Glomerular visceral epithelial cell (primary cell): ENCODE measurements at regions not wholly inside any gene's neighbourhood (a gene's known extent, or its start where the extent isn't known, plus 50 kb on each side); places are given as distances from the start of the nearest gene placed in this dataset.

Experiments
- DNase-seq: peaks from one replicate; pipeline ENCODE4 v3.0.0-alpha.2; 2016; ENCODE audit errors: extremely low spot score

DNA sequence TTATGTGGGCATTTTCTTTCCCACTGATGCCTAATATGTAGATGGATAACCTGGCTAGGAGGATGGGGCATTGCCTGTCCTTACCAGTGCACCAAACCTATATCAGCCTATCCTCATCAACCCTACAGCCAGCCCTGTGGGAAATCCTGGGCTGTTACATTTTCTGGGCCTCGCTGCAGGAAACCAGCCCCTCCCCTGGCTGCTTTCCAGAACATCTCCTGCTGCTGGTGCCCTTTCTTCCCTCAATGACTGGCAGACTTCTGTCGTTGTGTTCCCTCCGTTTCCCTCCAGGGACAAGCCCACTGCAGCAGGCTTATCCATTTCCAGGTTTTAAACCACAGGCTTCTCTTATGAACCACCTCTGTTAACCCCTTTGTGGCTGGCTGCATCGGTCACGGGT, 486.1 kb upstream of the COBL start:
- DNase-seq = no peak

DNA sequence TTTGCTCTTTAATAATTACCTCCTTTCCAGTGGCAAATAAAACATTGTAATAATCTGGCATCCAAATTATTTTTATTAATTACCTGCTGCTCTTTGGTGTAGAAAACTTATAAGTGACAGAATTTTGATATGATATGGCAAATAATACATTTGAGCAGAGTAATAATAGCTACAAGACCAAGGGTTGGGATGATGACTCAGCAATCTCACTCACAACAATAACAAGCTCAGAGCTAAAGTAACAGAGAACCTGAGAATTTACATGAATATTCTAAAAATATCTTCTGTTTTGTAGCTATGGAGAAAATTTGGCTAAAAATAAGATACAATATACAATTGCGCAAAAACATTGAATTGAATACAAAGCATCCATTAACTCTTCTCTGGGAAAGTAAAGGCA, 480.8 kb upstream of the COBL start:
- DNase-seq = no peak

DNA sequence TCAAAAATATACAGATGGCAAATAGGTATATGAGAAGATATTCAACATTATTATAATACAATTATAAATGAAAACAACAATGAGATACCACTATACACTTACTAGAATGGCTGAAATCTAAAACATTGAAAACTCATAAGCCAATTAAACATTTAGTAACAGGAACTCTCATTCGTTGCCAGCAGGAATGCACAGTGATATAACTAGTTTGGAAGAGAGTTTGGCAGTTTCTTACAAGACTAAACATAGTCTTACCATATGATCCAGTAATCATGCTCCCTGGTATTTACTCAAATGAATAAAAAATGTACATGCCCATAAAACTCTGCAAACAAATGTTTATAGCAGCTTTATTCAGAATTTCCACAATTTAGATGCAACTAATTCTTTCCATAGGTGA, 476.2 kb upstream of the COBL start:
- DNase-seq = no peak

DNA sequence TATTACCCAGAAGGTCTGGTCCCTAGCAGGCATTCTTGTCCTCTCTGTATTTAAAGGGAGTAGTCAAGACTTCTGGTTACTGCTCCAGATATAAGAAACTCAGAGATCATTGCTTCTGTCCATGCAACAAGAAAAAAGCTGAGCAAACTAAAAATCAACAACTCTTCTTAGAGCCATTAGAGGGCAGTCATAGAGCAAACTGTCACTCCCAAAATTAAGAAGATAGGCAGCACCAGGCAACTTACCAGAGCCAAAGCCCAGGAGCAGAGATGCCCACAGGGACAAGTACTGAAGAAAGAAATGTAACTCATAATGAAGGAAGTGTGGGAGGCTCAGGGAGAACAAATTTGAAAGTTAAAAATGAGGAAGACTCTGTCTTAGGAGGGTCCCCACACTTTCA, 472.9 kb upstream of the COBL start:
- DNase-seq = no peak

DNA sequence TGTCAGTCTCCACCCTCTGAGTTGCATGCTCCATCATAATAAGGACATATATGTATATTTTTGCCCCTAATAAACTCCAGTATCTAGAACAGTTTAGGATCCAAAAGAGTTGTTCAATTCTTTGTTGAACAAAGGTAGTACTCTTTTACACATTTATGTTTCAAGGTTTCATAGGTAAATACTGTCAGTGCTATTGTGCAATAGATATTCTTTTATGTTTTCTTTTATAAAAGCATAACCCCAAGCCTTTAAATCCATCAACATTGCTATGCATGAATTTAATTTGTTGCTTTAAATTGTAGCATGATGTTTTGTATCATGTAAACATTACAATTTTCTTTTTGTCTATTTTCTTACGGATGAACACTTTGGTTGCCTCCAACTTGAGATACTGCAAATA, 469.7 kb upstream of the COBL start:
- DNase-seq = no peak

DNA sequence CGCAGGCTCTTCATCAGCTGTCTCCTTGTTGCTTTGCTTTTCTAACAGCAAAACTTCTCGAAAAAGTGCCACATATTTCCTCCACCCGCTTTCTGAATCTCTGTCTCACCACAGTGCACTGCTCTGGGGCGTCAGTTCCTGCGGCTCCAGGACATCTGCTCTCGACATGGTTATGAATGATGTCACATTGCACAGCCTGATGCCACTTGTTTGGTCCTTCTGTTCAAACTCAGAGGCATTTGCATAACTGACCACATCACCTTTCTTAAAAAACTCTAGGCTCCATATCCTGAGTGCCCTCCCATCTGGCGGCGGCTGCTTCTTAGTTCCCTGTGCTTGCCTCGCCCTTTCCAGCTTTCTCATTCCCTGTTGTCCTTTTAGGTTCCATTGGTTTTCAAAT, 469.3 kb upstream of the COBL start:
- DNase-seq = no peak

DNA sequence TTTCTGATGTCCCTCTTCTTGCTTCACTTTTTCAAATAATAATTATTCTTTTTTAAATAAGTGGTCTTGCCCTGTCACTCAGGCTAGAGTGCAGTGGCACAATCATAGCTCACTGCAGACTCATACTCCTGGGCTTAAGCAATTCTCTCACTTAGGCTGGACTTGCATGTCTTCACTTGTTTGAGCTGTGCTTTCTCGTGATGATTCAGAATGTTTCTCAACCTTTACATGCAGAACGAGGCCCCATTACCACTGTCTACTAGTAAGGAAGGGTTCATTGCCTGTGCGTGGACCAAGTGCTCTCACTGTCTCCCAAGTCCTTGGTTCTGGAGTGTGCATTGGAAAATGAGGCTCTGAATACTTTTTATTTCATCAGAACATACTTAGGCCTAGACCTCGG, 468.6 kb upstream of the COBL start:
- no peak for DNase-seq

DNA sequence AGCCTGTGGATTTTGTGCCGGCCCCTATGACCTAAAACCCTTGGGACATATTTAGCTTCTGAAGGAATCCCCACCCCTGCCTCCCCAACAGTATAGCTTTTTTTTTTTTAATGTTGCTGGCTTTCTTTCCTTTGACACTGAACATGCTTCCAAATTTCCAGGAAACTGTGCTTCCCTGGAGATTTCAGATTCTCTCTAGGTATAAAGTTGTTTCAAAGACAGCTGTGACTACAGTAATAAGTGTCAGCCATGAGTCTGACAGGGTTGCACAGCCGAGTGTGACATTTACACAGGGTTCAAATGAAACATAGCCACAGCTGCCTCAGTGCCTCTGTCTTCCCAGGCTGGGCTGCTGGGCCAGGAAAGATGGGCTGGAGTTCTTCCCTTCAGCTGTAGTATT, 466.6 kb upstream of the COBL start:
- no peak for DNase-seq

DNA sequence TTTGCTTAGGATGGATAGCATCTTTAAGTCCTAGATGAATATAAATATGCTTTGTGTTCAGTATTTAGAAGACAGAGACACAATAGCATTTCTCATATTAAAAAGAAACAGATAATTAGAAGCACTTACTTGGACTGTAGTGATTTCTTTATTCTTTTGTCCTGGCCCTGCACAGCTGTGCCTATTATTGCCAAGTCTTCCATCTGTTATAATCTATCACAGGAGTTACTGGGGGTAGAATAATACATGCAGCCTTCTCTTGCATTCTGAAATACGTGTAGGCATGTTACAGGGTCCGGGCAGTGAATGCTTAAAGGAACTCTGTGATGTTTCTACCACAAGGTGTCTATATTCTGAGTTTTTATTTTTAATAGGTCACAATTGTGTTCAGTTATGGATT, 461.5 kb upstream of the COBL start:
- DNase-seq = no peak

DNA sequence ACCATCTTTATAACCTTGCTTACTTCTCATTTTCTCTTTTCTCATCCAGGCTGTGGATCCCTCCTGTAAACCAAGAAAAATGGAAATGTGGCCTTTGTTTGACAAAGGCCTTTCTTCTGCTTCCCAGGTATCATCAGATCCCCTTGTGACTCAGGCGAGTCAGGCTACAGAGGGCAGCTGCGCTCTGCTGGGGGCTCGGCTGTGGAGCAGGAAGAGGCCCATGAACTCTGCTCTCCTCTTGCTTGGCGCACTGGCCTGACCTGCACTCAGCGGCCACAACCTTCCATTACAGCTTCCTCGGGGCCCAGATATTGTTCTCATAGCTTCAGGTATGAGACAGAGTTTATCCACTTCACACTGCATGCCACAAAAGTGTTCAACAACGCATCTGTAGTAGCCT, 457.6 kb upstream of the COBL start:
- no peak for DNase-seq

DNA sequence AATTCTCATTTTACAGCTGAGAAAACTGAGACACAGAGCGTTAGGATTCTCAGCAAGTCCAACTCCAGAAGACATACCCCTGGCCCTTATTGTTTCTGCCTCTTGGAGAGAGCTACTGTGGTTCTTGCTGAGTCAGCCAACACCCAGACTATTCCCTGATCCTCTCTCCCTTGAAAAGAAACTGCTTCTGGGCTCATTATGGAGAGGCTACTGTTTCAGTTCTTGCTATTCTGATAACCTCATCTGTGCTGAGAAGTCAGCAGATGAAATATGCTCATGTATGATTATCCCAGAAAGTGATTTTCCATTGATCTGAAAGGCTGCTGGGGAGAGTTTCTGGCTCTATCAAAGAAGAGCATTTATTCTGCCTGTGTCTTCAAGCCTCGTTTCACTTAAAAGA, 455.6 kb upstream of the COBL start:
- DNase-seq = no peak

DNA sequence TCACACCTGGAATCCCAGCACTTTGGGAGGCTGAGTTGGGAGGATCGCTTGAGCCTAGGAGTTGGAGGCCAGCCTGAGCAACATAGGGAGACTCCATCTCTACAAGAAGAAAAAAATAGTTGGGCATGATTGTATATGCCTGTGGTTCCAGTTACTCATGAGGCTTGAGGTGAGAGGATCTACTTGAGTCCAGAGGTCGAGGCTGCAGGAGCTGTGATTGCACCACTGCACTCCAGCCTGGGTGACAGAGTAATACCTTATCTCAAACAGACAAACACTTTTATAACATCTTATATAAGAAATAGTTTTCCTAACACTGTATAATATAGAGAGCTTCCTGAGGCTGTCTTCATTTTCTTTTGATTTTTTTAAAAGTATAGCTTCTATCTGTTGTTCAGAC, 448.4 kb upstream of the COBL start:
- DNase-seq = no peak

DNA sequence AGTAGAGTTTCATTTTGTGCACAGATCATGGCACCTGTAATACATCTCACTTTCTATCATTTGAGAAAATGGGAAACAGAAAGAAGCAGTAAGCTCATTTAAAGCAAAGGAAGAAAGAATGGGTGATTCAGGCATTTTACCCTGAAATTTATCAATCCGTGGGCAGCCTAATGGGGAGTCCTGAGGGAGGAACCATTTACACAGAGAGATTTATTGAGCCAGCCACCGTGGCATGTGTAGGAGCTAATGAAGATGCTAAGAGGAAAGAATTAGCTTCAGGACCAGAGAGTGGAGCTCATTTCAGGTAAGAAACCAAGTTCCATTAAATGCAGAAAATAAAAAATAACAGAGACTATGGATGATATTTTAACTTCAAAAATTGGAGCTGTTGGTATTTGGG, 443.4 kb upstream of the COBL start:
- no peak for DNase-seq

DNA sequence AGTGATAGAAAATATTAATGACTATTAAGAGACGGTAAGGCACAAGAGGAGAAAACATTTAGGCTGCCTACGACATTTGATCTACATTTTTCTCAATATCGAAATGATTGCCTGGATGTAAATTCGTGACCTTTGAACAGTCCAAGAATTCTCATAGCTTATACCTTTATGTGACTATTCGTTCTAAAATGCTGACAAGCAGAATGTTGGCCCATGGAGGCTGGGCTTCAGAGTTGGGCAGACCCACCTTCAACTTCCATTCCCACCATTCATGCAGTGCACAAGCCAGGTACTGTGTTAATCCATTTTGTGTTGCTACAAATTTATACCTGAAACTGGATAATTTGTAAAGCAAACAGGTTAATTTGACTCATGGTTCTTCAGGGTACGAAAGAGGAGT, 441.4 kb upstream of the COBL start:
- no peak for DNase-seq

DNA sequence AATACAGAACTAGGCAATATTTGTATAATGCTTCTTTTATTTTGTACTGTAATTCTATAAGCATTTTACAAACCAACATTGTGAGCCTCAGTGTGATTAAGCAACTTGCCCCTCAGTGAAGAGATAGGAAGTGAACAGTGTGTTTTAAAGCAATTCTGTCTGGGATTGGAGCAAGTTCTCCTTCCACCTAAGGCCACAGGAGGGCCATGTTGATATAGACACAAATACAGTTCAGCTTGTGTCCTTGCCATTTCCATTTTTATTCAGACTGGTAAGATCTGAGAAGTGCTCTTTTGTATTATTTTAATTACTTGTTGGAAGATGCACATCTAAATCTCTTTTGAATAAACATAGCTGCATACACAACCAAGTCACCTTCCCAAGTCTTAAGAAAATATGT, 416.3 kb upstream of the COBL start:
- DNase-seq = no peak

DNA sequence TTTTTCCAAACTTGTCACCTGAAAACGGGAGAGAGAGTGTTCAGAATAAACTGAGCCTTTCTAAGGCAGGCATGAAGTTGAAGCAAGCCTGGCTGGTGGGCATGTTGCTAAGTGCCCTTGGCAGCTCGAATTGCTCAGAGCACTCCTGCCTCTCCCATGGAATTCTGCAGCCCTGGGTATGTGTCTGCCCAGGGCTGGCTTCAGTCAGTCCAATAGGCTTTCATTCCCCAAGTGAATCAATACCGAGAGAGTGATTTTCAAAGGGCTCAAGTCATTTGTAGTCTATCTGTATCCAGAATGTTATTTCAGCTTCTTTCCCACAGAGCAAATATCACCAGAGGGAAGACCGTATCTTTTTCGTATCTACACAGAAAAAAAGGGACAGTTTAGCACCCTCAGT, 415.5 kb upstream of the COBL start:
- no peak for DNase-seq

DNA sequence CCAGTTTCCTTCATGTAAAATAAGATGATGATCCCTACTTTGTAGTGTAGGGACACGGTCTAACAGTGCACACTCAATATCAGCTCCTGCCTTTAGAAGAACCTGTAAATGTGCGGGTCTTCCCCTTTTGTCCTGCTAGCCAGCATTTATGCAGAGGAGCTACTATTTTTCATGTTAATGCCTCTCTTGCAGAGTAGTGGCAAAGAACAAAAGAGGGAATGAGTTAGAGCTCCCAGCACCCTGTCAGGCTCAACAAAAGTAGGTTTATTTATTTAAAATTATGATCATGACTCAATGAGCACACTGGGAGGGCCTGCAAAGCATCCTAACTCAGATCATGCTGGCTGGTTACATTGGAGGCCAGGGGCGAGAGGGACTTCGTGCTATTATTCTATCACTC, 414.5 kb upstream of the COBL start:
- no peak for DNase-seq

DNA sequence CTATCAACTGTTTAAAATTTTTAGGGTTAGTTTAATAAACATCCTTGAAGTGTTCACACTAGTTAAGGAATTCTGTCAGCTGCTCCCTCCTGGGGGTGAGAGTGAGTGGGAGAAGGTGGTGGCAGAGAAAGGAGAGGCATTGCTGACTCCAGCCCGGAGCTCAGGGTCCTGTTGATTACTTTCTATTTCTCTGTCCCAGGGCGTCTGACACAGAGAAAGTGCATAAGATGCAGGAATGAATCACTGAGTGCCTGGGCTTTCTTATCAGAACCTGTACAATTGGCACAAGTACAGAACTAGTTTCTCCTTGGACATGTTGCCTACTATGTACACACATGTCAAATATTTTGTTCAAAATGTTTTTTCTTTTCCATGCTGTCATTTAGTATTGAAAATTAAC, 410.8 kb upstream of the COBL start:
- DNase-seq = no peak

DNA sequence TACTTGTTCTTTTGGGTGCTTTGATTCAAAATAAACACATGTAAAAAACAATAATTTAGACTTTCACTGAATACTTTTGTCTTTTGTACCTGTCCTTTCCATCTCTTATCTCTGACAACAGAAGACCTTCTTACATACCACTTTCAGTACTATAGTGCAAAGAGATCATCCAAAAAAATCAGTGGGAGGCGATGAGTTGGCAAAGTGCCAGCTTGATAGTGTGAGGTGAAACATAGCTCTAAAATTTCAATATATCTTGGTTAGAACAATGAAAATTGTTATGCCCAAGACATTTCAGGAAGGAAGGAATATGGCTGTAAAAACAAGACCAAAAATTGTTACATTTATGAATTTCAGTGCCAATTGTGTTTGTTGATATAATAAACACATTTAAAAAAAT, 390.2 kb upstream of the COBL start:
- no peak for DNase-seq

DNA sequence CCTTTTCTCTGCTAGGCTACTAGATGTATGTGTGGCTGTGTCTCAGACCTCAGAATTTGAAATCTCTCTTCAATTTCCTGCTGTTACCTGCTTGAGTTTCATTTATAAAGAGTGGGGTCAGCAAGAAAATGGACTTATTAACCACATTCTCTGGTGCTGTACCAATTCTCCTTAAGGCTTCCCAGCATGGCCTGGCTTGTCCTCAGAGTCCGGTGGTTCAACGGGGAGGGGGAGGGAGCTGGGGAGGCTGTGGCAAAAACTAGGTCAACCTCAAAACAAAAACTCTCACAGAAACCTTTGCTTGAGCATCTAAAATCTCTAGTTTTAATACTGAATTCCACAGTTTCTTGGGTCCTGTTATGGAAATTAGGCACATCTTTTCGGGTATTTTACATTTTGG, 389.1 kb upstream of the COBL start:
- no peak for DNase-seq

DNA sequence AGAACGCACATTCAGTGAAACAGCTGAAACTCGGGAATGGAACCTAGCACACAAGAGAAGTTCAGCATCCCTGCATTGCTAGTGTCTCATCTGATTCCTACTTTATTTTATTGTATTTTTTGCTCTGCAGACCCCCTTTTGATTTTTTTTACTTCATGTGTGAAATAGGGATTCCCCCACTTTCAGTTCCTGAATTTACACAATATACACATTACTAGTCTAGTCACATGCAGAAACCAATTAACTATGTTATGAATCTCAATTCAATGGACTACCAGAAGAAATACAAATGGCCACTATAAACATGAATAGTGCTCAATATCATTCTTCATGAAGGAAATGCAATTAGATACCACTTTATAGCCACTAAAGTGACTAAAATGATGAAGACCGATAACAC, 386.1 kb upstream of the COBL start:
- DNase-seq = no peak

DNA sequence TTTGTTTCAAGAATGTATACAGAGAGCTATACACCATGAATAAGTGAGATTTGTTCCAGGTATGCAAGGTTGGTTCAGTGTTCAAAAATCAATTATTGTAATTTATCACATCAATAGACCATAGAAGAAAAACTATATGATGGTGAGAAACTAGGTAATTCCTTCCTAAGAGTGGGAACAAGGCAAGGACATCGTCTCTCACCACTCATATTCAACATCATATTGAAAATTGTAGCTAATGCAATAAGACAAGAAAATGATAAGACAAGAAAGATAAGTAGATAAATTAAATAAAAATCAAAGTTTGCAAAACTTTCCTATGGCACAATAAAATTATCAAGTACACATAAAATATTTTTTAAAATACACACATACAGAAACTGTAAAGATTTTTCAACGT, 385.3 kb upstream of the COBL start:
- no peak for DNase-seq

DNA sequence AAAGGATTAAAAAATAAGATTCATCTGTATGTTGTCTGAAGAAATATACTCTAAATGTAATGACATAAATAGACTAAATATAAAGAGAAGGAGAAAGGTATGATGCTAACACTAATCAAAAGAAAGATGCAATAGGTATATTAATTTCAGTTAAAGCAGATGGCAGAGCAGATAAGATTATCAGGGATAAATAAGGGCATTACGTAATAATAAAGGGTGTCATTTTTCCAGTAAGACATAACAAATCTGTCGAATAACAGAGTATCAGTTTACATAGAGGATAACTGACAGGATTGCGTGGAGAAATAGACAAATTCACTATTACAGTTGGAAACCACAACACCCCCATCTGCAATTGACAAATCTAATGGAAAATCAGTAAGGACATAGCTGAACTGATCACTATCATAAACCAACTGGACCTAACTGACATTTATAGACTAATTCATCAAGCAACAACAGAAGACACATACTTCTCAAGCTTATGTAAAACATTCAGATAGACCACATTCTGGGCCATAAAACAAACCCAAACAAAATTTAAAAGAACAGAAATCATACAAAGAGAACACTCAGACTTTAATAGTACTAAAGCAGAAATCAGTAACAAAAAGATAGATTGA, 384.1 kb upstream of the COBL start:
- no peak for DNase-seq

DNA sequence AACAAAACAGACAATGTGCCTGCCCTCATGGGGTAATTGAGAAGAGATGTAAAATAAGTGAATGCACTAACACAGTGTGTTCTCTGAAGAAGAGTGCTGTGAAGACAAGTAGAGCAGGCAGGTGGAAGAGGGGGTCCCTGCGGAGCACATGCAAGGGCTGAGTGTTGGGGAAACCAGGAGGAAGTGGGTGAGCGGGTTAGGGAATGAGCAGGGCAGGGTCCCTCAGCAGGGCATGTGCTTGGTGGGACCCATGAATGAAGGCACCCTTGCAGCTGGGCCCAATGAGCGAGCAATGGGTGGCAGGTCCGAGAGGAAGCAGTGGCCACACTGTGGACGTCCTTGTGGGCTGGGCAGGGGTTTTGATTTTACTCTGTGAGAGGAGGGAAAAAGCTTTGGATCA, 376.6 kb upstream of the COBL start:
- no peak for DNase-seq

DNA sequence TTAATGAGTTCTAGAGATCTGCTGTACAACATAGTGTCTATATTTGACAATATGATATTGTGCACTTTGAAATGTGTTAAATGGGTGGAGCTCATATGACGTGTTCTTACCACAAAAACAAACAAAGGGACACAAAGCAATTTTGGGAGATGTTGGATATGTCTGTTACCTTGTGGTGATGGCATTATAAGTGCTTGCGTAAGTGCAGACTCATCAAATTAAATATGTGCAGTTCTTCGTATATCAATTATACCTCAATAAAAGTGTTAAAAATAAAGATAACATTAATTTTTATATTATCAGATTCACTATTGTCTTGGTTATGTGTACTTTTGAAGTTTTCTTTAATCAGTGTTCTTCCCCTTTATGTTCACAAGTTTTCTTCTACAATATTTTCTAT, 372.9 kb upstream of the COBL start:
- DNase-seq = no peak
